Naive B cell (primary cell): ENCODE measurements at regions not wholly inside any gene's neighbourhood (a gene's known extent, or its start where the extent isn't known, plus 50 kb on each side); places are given as distances from the start of the nearest gene placed in this dataset.

Source experiments
- ATAC-seq, 2 donors: fragments of 150-1000 bp; cut with Tn5 transposase; 2 replicates each; pipeline ENCODE4 v1.10.0; 2021; ENCODE audit warnings: low read depth in 2 of 2, mild to moderate bottlenecking in 2 of 2, moderate library complexity in 2 of 2
- DNase-seq: peaks from one replicate; pipeline ENCODE4 v3.0.0; 2022
- H3K27ac Mint-ChIP-seq, 6 donors: one replicate each; pipeline ENCODE4 v1.8.0; 2020 to 2022; ENCODE audit warnings: mild to moderate bottlenecking in 6 of 6, mixed read lengths in 6 of 6, moderate library complexity in 5 of 6, inconsistent platforms in 2 of 6
- H3K27me3 Mint-ChIP-seq, 3 donors: one replicate each; pipeline ENCODE4 v1.8.0; 2021 to 2022; ENCODE audit warnings: mixed read lengths in 3 of 3, mild to moderate bottlenecking in 1 of 3
- H3K36me3 Mint-ChIP-seq, 2 donors: one replicate each; pipeline ENCODE4 v1.8.0; 2020 to 2022; ENCODE audit warnings: mixed read lengths in 2 of 2, inconsistent platforms in 1 of 2, mild to moderate bottlenecking in 1 of 2
- H3K4me1 Mint-ChIP-seq, 3 donors: one replicate each; pipeline ENCODE4 v1.8.0; 2020 to 2022; ENCODE audit warnings: mixed read lengths in 3 of 3, inconsistent platforms in 1 of 3, mild to moderate bottlenecking in 1 of 3, moderate library complexity in 1 of 3
- H3K4me3 Mint-ChIP-seq, 8 donors: one replicate each; pipeline ENCODE4 v1.8.0; 2020 to 2022; ENCODE audit warnings: mild to moderate bottlenecking in 8 of 8, mixed read lengths in 8 of 8, moderate library complexity in 8 of 8, inconsistent platforms in 2 of 8
- H3K9me3 Mint-ChIP-seq, 7 donors: one replicate each; pipeline ENCODE4 v1.8.0; 2020 to 2022; ENCODE audit warnings: mixed read lengths in 7 of 7, mild to moderate bottlenecking in 5 of 7, inconsistent platforms in 2 of 7, moderate library complexity in 1 of 7

- ATAC-seq (no peak), DNase-seq (no peak)
- peaks cover 0 to 4% (median 0%) of the 10 kb centered on the region in 7 donors for H3K9me3 Mint-ChIP-seq
- no peaks in the 10 kb centered on the region for H3K4me1 Mint-ChIP-seq
- no peak overlapping the region for H3K27ac Mint-ChIP-seq
- H3K27me3 Mint-ChIP-seq: peaks cover 0 to 12% (median 4%) of the 10 kb centered on the region in 3 donors
- H3K4me3 Mint-ChIP-seq: no peak overlapping the region
- H3K36me3 Mint-ChIP-seq: no peaks in the 10 kb centered on the region
Measured at GRCh38 chr1:209302779-209303568, 280.5 kb upstream of the CAMK1G start.

- Mint-ChIP-seq H3K9me3 (peaks cover 0 to 4% (median 0%) of the 10 kb centered on the region in 7 donors), H3K36me3 (no peaks in the 10 kb centered on the region), H3K27me3 (peaks cover 0 to 12% (median 10%) of the 10 kb centered on the region in 3 donors), H3K4me1 (no peaks in the 10 kb centered on the region), H3K27ac (no peak overlapping the region), H3K4me3 (no peak overlapping the region)
- DNase-seq (no peak), ATAC-seq (no peak)
Measured at GRCh38 chr1:209304166-209304565, 279.3 kb upstream of the CAMK1G start.

GRCh38 chr1:209305221-209305954, 278.1 kb upstream of the CAMK1G start:
- Mint-ChIP-seq H3K27me3 (peaks cover 0 to 12% (median 12%) of the 10 kb centered on the region in 3 donors), H3K4me1 (no peaks in the 10 kb centered on the region), H3K9me3 (peaks cover 0 to 4% (median 0%) of the 10 kb centered on the region in 7 donors), H3K4me3 (no peak overlapping the region), H3K27ac (peak overlapping the region in 1 of 6 donors; percentile 53), H3K36me3 (no peaks in the 10 kb centered on the region)
- no peak for ATAC-seq
- no peak for DNase-seq

GRCh38 chr1:209307846-209308245, 275.7 kb upstream of the CAMK1G start:
- Mint-ChIP-seq H3K27ac (no peak overlapping the region), H3K4me1 (no peaks in the 10 kb centered on the region), H3K9me3 (peaks cover 0 to 6% (median 3%) of the 10 kb centered on the region in 7 donors), H3K4me3 (no peak overlapping the region), H3K27me3 (peaks cover 0 to 18% (median 13%) of the 10 kb centered on the region in 3 donors), H3K36me3 (no peaks in the 10 kb centered on the region)
- no peak for ATAC-seq
- no peak for DNase-seq

- Mint-ChIP-seq H3K9me3 (peaks cover 0 to 10% (median under 1%) of the 10 kb centered on the region in 7 donors), H3K27ac (no peak overlapping the region), H3K4me3 (no peak overlapping the region), H3K4me1 (no peaks in the 10 kb centered on the region), H3K36me3 (no peaks in the 10 kb centered on the region), H3K27me3 (peaks cover 6 to 20% (median 16%) of the 10 kb centered on the region in 3 donors)
- ATAC-seq (no peak), DNase-seq (no peak)
Measured at GRCh38 chr1:209309198-209309597, 274.3 kb upstream of the CAMK1G start.

GRCh38 chr1:209311770-209312169, 271.7 kb upstream of the CAMK1G start:
- Mint-ChIP-seq H3K27me3 (peaks cover 7 to 19% (median 14%) of the 10 kb centered on the region in 3 donors), H3K36me3 (no peaks in the 10 kb centered on the region), H3K4me3 (no peak overlapping the region), H3K27ac (no peak overlapping the region), H3K4me1 (no peaks in the 10 kb centered on the region), H3K9me3 (peaks cover 0 to 17% (median 3%) of the 10 kb centered on the region in 7 donors)
- DNase-seq (no peak), ATAC-seq (no peak)

- no peaks in the 10 kb centered on the region for H3K36me3 Mint-ChIP-seq
- DNase-seq (no peak), ATAC-seq (no peak)
- H3K4me1 Mint-ChIP-seq: no peaks in the 10 kb centered on the region
- H3K27ac Mint-ChIP-seq: no peak overlapping the region
- peaks cover 2 to 20% (median 5%) of the 10 kb centered on the region in 7 donors for H3K9me3 Mint-ChIP-seq
- H3K27me3 Mint-ChIP-seq: peaks cover 0 to 14% (median 7%) of the 10 kb centered on the region in 3 donors
- H3K4me3 Mint-ChIP-seq: no peak overlapping the region
Measured at GRCh38 chr1:209316929-209317328, 266.6 kb upstream of the CAMK1G start.

- Mint-ChIP-seq H3K4me1 (no peaks in the 10 kb centered on the region), H3K27me3 (peaks cover 0 to 14% (median 7%) of the 10 kb centered on the region in 3 donors), H3K4me3 (no peak overlapping the region), H3K36me3 (no peaks in the 10 kb centered on the region), H3K9me3 (peaks cover 2 to 21% (median 5%) of the 10 kb centered on the region in 7 donors), H3K27ac (no peak overlapping the region)
- no peak for ATAC-seq
- no peak for DNase-seq
Measured at GRCh38 chr1:209318181-209319056, 265.1 kb upstream of the CAMK1G start.

- DNase-seq: no peak
- Mint-ChIP-seq H3K9me3 (peaks cover 2 to 17% (median 6%) of the 10 kb centered on the region in 7 donors), H3K36me3 (no peaks in the 10 kb centered on the region), H3K4me3 (no peak overlapping the region), H3K4me1 (no peaks in the 10 kb centered on the region), H3K27me3 (peaks cover under 1 to 8% (median 2%) of the 10 kb centered on the region in 3 donors), H3K27ac (no peak overlapping the region)
- no peak for ATAC-seq
Measured at GRCh38 chr1:209319057-209319432, 264.5 kb upstream of the CAMK1G start.

- ATAC-seq (no peak), DNase-seq (no peak)
- Mint-ChIP-seq H3K9me3 (peaks cover 2 to 12% (median 5%) of the 10 kb centered on the region in 7 donors), H3K4me3 (no peak overlapping the region), H3K36me3 (no peaks in the 10 kb centered on the region), H3K27me3 (peaks cover 0 to 5% (median 3%) of the 10 kb centered on the region in 3 donors), H3K4me1 (no peaks in the 10 kb centered on the region), H3K27ac (no peak overlapping the region)
Measured at GRCh38 chr1:209319549-209319948, 264.0 kb upstream of the CAMK1G start.

GRCh38 chr1:209323743-209324142, 259.8 kb upstream of the CAMK1G start:
- H3K36me3 Mint-ChIP-seq: no peaks in the 10 kb centered on the region
- no peaks in the 10 kb centered on the region for H3K4me1 Mint-ChIP-seq
- no peak for ATAC-seq

GRCh38 chr1:209324901-209325871, 258.3 kb upstream of the CAMK1G start:
- Mint-ChIP-seq H3K36me3 (no peaks in the 10 kb centered on the region), H3K4me3 (no peak overlapping the region), H3K27me3 (peaks cover 0 to 5% (median 0%) of the 10 kb centered on the region in 3 donors), H3K9me3 (peaks cover 2 to 8% (median 4%) of the 10 kb centered on the region in 7 donors), H3K4me1 (no peaks in the 10 kb centered on the region), H3K27ac (no peak overlapping the region)
- no peak for DNase-seq
- no peak for ATAC-seq

More at GRCh38 chr1:209323743-209324142, 259.8 kb upstream of the CAMK1G start:
- peaks cover 0 to 5% (median 0%) of the 10 kb centered on the region in 3 donors for H3K27me3 Mint-ChIP-seq
- H3K27ac Mint-ChIP-seq: peak overlapping the region in 1 of 6 donors; percentile 33
- peaks cover 3 to 8% (median 5%) of the 10 kb centered on the region in 7 donors for H3K9me3 Mint-ChIP-seq
- H3K4me3 Mint-ChIP-seq: no peak overlapping the region
- DNase-seq: no peak
